Thyroid gland (tissue), 4 donors: ENCODE measurements at regions not wholly inside any gene's neighbourhood (a gene's known extent, or its start where the extent isn't known, plus 50 kb on each side); places are given as distances from the start of the nearest gene placed in this dataset.

Experiments
- DNase-seq, 2 donors: peaks; one replicate each; pipeline ENCODE4 v3.0.0-alpha.2; 2019
- H3K27ac ChIP-seq, 3 donors: fragments of 200-600 bp; sonication (generic); 1 replicate in 2 of 3; 2 replicates in 1 of 3; pipeline ENCODE4 v1.5.1; 2016 to 2019; ENCODE audit warnings: mild to moderate bottlenecking in 1 of 3, moderate library complexity in 1 of 3
- H3K27me3 ChIP-seq: fragments of 200-600 bp; sonication (generic); one replicate; pipeline ENCODE4 v1.5.1; 2019
- H3K36me3 ChIP-seq, 2 donors: fragments of 200-600 bp; sonication (generic); one replicate each; pipeline ENCODE4 v1.5.1; 2016 to 2019
- H3K4me1 ChIP-seq, 2 donors: fragments of 200-600 bp; sonication (generic); one replicate each; pipeline ENCODE4 v1.5.1; 2017 to 2019
- H3K4me3 ChIP-seq, 3 donors: fragments of 200-600 bp; sonication (generic); replicated peaks in 1 of 3; 1 replicate in 2 of 3; 2 replicates in 1 of 3; pipeline ENCODE4 v1.5.1; 2016; ENCODE audit warnings: mild to moderate bottlenecking in 1 of 3
- H3K9me3 ChIP-seq: fragments of 200-600 bp; sonication (generic); one replicate; pipeline ENCODE4 v1.5.1; 2017
- CTCF ChIP-seq, 6 experiments: fragments of 200-600 bp in 3 of 6; fragments of 450-650 bp in 3 of 6; sonication (generic) in 3 of 6; IDR thresholded peaks; one replicate each; pipeline ENCODE4 v1.5.1; 2016 to 2019; ENCODE audit warnings: antibody characterized with exemption in 6 of 6, mild to moderate bottlenecking in 2 of 6, inconsistent platforms in 1 of 6, moderate library complexity in 1 of 6
- POLR2A ChIP-seq, 2 donors: fragments of 450-650 bp; IDR thresholded peaks; one replicate each; pipeline ENCODE4 v1.6.1; 2017; ENCODE audit warnings: antibody characterized with exemption in 2 of 2, mild to moderate bottlenecking in 2 of 2, moderate library complexity in 1 of 2
- WGBS, 2 donors: methylation state at CpG; one replicate each; pipeline ENCODE4 v1.1.5; 2017; 5-methylcytosine and 5-hydroxymethylcytosine counted together
- intact Hi-C: fragments of 100-400 bp; cut with DNase I; formaldehyde crosslinking; loops from one replicate; pipeline ENCODE4 v1.15.1; 2023

DNA sequence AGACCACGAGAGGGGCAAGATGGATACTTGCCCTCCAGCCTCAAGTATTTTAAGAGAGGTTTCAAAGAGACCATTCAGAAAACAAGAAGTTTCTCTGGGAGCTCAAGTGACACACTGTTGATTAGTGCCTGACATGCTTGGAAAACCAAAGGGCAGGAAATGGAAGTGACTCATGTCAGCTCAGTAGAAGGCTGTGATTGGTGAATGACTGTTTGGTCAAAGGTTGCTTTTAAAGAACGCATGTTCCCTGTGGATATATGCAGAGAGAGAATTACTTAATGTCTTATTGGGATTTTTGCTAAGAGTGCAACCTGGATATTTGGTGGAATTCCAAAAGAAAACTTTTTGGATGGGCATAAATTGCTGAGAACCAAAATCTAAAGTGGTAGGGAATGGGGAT lies 549.9 kb downstream of the XIRP2 start:
- H3K4me1 ChIP-seq: no peaks in the 10 kb centered on the region
- 25 to 32% methylated on average over 2 of the region's 2 CpGs for WGBS, 2 donors
- TF ChIP-seq POLR2A (IDR thresholded peaks at IDR 0.05) (no peak), CTCF (IDR thresholded peaks at IDR 0.05) (no peak)
- H3K36me3 ChIP-seq: no peaks in the 10 kb centered on the region
- no peak overlapping the region for H3K27ac ChIP-seq
- H3K4me3 ChIP-seq: no peak overlapping the region
- no peaks in the 10 kb centered on the region for H3K9me3 ChIP-seq
- no peak for DNase-seq
- intact Hi-C loops: no loop called here
- H3K27me3 ChIP-seq: no peaks in the 10 kb centered on the region

DNA sequence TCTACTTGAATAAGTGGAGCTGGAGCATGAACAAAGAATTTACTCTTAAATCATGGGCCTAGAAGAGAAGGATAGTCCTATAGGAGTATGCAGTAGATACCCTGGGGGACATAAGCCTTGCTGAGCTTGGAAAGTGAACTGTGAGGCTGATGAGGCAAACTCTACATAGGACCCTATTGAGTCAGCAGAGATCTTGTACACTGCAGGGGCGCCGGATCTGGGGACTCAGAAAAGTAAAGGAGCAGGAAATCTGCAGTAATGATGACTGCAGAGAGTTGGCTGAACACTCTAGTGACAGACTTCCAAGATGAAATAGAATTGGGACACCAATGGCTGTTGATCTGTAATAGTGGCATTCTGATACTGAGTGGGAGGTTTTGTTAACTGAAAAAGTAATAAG lies 543.7 kb downstream of the XIRP2 start:
- no peak overlapping the region for H3K27ac ChIP-seq
- TF ChIP-seq POLR2A (IDR thresholded peaks at IDR 0.05) (no peak), CTCF (IDR thresholded peaks at IDR 0.05) (no peak)
- H3K4me1 ChIP-seq: no peaks in the 10 kb centered on the region
- no peak overlapping the region for H3K4me3 ChIP-seq
- intact Hi-C loops: no loop called here
- H3K27me3 ChIP-seq: no peaks in the 10 kb centered on the region
- no peak for DNase-seq
- no peaks in the 10 kb centered on the region for H3K9me3 ChIP-seq
- 80 to 83% methylated on average over 2 of the region's 2 CpGs for WGBS, 2 donors
- no peaks in the 10 kb centered on the region for H3K36me3 ChIP-seq

DNA sequence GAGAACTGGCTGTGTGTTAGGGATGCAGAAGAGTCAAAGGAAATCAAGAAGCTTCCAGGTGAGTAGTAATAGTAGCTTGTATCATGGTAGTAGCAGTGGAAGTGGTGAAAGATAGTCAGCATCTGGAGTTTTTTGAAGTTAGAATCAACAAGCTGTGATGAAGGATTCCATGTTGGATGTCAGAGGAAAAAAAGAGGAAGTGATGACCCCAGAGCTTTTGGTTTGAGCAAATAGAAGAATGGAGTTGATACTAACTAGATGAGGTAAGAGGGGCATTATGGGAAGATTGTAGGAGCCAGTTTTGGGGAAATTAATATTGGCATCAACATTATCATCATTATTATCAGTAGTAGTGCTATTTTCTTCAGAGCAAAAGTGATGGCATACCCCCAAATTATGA lies 542.2 kb downstream of the XIRP2 start:
- DNase-seq: no peak
- TF ChIP-seq POLR2A (IDR thresholded peaks at IDR 0.05) (no peak), CTCF (IDR thresholded peaks at IDR 0.05) (no peak)
- no peak overlapping the region for H3K4me3 ChIP-seq
- no peaks in the 10 kb centered on the region for H3K36me3 ChIP-seq
- H3K4me1 ChIP-seq: no peaks in the 10 kb centered on the region
- no peak overlapping the region for H3K27ac ChIP-seq
- H3K9me3 ChIP-seq: no peaks in the 10 kb centered on the region
- intact Hi-C loops: no loop called here
- no peaks in the 10 kb centered on the region for H3K27me3 ChIP-seq

DNA sequence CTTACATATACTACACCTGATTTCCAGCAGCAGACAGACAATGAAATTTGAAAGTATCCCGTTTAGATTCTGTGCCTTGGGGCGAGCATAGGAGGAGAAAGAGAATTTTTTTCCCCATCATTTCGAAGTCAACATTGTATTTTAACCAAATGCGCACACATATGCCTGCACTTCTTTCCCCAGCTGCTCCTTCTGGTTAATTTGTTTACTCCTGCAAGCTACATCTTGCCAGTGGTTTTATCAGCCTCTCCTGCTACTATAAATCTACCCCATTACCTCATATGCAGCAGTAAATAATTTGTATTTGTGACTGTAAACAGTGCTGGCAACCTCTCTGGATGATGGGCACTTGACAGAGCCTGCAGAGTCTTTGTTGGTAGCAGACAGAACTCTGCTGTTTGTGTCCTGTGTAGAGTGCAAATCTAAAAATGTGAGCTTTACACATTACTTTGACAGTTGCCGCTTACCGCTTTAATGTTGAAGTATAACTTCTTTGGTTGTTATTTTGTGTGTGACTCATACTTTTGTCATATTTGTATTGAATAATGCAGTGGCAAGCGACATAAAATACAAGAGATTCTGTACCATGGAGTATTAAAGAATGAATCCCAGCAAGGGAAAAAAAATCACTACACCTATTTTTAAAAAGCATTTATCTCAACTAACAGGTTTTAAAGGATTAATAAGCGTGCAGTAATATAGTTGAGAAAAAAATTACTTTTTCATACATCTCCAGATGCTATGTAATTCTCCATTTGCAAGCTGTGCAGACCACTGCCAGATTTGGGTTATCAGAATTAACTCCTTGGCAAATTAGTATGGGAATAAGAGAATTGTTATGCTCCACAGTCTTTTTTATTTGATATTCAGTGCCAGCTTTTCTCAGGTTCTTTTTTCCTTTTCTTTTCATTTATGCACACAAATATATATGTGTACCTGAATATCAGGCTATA lies 536.8 kb downstream of the XIRP2 start:
- H3K27me3 ChIP-seq: no peaks in the 10 kb centered on the region
- intact Hi-C loops: no loop called here
- H3K4me1 ChIP-seq: no peaks in the 10 kb centered on the region
- H3K9me3 ChIP-seq: no peaks in the 10 kb centered on the region
- DNase-seq: no peak
- no peak overlapping the region for H3K4me3 ChIP-seq
- no peak for TF ChIP-seq CTCF (IDR thresholded peaks at IDR 0.05)
- TF ChIP-seq POLR2A (IDR thresholded peaks at IDR 0.05): no peak
- 88 to 92% methylated on average over 8 of the region's 8 CpGs for WGBS, 2 donors
- no peak overlapping the region for H3K27ac ChIP-seq
- H3K36me3 ChIP-seq: no peaks in the 10 kb centered on the region

- TF ChIP-seq CTCF (IDR thresholded peaks at IDR 0.05) (no peak), POLR2A (IDR thresholded peaks at IDR 0.05) (no peak)
- no peak for DNase-seq
- H3K4me3 ChIP-seq: no peak overlapping the region
- intact Hi-C loops: no loop called here
- no peaks in the 10 kb centered on the region for H3K36me3 ChIP-seq
- H3K4me1 ChIP-seq: no peaks in the 10 kb centered on the region
- no peak overlapping the region for H3K27ac ChIP-seq
- WGBS, 2 donors: 40% methylated on average over 1 of the region's 1 CpG
- H3K9me3 ChIP-seq: no peaks in the 10 kb centered on the region
- H3K27me3 ChIP-seq: no peaks in the 10 kb centered on the region
Observed at GRCh38 chr2:167424221-167424620, 535.9 kb downstream of the XIRP2 start.
